GM18858 (cell line): ENCODE measurements at regions not wholly inside any gene's neighbourhood (a gene's known extent, or its start where the extent isn't known, plus 50 kb on each side); places are given as distances from the start of the nearest gene placed in this dataset.
"Not testable (repeated sequence)": the region's sequence is repeated elsewhere in the genome, so short reads cannot be mapped to it uniquely, and the experiment has no call there.

Experiments used
- ATAC-seq: cut with Tn5 transposase; IDR thresholded peaks from one replicate; pipeline ENCODE4 v1.9.1; 2021; ENCODE audit not compliant: unreplicated experiment

DNA sequence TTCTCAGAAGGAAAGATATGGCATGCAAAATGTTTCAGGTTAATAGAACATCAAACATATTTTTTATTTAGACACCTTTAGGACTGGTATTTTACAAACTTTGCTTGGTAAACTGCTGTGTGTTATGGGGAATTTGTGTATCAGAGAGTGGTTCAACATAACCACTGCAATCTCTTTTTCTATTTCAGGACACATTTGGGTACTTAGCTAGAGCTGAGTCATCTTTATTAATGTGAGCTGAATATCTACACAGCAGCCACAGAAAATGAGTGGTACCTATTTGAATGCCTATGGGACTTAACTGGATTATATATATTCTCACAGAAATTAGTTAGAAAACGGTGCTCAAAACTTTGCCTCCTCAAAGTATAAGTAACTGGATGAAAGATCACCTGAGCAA, 179.8 kb downstream of the SPDYE17 start:
- not testable (repeated sequence) for ATAC-seq

DNA sequence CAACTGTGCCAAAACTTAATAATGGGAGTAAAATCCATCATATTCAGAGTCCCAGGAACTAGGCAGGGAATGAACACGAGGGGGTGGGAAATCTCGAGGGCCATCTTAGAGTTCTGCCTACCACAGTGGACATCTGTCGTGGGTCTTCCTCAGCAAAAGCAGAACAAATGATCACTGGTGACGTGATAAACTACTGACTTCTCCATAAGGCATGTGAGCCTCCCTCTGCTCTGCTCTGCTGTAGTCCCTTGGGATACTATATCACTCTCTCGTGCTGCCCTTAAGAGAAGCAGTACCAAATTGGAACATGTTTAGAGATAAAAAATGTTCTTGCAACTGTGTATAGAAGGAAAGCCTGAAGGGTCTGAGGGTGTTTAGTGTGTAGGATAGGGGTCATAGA, 180.5 kb downstream of the SPDYE17 start:
- ATAC-seq = not testable (repeated sequence)

DNA sequence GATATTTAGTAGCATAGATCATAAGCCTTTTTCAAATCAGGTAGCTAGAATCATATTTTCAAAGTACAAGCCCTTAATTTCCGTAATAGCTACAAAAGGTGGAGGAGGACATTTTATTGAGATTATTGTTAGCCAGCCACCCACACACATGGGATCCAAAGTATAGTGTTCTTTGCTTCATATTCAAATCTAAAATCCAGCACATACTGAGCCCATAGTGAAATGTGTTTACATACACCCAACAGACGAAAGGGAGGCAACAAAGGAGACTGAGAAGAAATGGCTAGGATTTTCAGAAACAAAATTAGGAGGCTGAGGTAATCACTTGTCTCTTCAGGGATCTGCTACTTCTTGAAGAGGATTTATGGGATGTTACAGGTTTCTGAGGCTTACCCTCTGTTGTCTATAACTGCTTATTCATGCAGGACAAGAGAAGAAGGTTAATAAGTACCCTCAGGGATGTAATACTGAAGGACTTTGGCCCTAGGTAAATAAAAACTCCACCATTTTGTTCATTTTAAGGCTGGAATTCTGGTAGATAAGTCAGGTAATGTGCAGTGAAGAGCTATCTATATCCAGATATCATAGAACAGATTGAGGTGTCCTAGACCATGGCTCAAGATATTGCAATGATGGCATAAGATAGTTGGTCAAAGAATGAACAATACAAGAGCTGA, 182.1 kb downstream of the SPDYE17 start:
- ATAC-seq = not testable (repeated sequence)

- ATAC-seq = not testable (repeated sequence)
These were observed 192.3 kb downstream of the SPDYE17 start for GRCh38 chr7:76839879-76840278.

GRCh38 chr7:76839214-76839613, 192.9 kb downstream of the SPDYE17 start:
- ATAC-seq = not testable (repeated sequence)

GRCh38 chr7:76838357-76838756, 193.8 kb downstream of the SPDYE17 start:
- ATAC-seq = not testable (repeated sequence)

GRCh38 chr7:76829233-76829632, 202.2 kb upstream of the POMZP3 start:
- not testable (repeated sequence) for ATAC-seq

GRCh38 chr7:76826181-76826580, 199.1 kb upstream of the POMZP3 start:
- not testable (repeated sequence) for ATAC-seq

- not testable (repeated sequence) for ATAC-seq
These were observed 182.8 kb upstream of the POMZP3 start for GRCh38 chr7:76809856-76810255.

DNA sequence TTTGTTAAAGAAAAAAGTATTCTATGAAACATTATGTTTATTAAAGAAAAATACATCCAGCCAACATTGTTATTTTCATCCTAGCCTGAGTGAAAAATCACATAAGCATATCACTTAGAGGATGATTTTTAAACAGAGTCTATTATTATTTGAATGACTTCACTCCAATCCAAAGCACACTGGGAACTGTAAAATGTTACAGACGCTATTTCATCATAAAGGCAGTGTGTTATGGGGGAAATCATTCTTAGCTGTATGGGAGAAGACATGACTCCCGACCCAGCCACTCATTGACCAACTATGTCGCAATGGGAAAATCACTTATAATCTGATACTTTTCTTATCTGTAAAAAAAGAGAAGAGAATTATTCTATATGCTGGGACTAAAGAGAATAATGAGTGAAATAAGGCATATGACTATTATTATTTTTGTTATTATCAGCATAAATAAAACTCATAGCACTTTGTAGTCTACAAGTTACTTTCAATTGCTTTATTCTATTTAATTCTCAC, 180.6 kb upstream of the POMZP3 start:
- not testable (repeated sequence) for ATAC-seq

DNA sequence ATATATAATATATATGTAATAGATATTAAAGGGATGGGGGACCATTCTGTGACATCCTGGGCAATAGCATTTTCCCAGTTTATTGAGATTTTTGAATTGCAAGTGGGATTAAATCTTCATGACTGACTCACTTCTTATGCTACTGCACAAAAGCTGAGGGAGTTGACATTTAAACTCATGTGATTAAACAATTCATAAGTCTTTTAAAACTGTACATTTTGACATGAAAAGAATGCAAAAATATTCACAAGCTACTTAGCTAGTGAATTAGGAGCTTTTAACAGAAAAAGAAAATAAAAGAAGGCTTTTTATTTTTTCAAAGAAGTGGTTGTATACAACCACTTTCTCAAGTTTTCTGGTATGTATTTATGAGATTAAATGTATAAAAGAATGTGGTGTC, 179.4 kb upstream of the POMZP3 start:
- ATAC-seq = not testable (repeated sequence)

DNA sequence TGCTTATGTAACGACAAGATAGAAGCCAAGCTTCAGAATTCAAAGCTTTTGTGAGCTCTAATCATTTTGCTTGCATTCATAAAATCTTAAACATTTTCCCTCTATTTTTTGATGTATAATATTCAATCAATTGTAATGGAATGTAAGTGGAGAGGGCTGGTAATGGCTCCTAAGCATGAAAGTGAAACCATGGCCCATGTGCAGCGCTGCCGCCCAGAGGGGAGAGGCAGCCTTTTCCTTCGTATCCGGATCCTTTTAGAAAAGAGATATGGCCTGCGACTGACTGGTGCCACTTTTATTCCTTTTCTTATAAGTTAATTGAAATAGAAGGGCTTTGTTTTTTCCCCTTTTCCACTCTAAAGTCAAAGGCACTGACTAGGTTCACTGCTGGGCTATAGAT, 178.9 kb upstream of the POMZP3 start:
- ATAC-seq = not testable (repeated sequence)

DNA sequence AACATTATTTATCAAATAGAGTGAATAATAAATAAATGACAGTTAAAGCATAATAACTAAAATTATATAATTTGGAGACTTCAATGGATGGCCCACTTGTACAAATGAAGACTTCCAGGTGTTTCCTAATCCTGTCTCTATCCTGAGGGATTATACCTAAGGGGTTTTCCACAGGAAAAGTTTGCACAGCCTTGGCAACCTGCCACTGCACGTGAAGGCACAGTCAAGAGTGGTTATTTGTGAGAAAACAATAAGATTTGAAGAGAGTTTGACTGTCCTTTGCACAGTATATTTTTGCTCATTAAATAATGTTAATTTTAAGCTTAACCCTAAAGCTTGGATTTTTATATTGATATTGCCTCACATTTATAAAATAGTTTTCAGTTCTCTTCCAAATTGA, 178.2 kb upstream of the POMZP3 start:
- ATAC-seq = not testable (repeated sequence)

DNA sequence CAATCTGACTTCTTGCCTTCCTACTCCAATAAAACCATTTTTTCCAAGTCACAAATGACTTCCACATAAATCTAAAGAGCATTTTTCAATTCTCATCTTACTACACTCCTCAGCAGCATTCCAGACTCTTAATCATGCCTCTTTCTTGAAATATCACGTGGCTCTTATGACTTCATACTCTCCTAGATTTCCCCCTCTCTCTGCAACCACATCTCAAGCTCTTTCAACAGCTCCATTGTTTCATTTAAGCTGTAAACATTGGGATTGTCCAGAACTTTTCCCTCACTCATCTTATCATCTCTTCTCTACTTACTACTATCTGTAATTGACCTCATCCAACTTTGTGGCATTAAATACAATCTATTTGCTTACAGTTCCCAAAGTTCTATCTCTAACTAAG, 170.6 kb upstream of the POMZP3 start:
- not testable (repeated sequence) for ATAC-seq

GRCh38 chr7:76780693-76781092, 153.6 kb upstream of the POMZP3 start:
- not testable (repeated sequence) for ATAC-seq

- ATAC-seq = not testable (repeated sequence)
These were observed 147.2 kb upstream of the POMZP3 start for GRCh38 chr7:76774279-76774678.

DNA sequence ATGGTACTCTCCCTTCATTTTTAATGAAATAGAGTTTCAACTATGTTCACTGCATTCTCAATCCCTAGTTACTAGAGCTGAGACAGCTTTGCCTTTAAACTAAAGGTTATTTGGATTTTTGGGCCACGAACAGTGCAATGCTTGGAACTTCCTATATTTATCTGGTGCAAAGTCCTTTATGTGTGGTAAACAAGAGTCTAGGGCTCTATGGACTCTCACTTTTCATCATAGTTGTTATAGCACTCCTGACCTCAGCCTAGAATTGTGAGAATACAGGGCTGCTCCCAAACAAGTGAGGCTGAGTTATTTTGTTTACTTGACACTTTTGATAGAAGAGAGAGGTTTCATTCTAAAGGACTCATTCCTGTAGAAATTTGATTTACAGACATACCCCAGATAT, 144.9 kb upstream of the POMZP3 start:
- ATAC-seq = not testable (repeated sequence)

- ATAC-seq = not testable (repeated sequence)
These were observed 136.9 kb upstream of the POMZP3 start for GRCh38 chr7:76763977-76764376.

DNA sequence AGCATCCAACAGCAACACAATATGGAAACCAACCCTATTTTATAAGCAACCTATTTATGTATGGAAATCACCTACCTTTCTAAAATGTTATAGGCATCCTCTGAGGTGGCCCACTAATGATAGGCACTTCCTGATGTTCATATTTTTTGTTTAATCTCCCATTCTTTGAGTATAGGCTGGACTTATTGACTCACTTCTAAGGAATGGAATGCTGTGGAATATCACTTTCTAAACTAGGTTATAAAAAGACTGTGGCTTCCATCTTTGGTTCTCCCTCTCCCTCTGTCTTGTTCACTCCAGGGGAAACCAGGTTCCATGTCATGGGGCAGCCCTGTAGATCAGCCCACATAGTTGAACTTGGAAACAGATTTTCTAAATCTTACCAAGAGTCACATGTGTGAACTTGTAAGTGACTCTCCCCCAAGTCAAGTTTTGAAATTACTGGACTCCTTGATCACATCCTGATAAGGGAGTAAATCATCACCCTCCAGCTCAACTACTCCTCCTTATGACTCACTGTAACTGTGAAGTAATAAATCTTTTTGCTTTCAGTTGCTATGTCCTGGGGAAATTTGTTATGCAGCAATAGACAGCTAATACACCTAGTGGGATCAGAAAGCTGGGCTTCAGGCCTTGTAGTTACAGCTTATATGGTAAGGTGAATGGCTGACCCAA, 133.6 kb upstream of the POMZP3 start:
- ATAC-seq = not testable (repeated sequence)

DNA sequence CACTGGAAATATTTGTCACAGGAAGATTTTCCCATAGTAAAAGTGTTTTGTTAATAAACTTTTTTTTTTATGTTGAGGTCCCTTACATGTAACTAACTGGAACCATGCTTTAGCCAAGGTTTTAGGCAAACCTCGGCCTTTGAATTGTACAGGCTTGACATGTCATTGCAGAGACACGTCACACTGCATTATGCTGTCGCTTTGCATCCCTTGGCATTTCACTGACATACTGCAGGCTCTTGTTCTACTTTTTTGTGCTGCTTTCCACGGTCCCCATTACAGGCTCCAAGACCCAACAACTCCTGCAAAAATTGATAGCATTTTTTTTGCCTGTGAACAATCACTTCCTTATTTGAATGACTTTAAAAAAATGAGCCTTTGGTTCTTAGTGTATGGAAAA, 112.5 kb upstream of the POMZP3 start:
- not testable (repeated sequence) for ATAC-seq

DNA sequence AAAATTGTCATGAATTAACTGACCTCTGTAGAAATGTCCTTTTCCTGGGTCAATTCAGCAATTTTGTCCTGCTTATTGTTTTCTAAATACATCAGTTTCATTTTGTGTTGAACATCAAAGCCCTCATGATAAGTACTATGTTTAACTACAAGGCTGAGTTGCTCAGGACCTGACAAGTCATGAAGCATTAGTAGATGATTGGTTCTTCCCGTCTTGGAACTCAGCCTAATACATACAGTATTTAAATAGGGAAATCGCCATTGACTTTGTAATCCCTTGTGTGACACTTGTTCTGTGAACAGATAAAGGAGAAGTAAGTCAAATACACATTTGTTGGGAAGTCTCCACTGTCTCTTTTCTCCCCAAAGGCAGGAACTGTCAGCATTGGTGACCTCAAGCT, 109.6 kb upstream of the POMZP3 start:
- not testable (repeated sequence) for ATAC-seq

DNA sequence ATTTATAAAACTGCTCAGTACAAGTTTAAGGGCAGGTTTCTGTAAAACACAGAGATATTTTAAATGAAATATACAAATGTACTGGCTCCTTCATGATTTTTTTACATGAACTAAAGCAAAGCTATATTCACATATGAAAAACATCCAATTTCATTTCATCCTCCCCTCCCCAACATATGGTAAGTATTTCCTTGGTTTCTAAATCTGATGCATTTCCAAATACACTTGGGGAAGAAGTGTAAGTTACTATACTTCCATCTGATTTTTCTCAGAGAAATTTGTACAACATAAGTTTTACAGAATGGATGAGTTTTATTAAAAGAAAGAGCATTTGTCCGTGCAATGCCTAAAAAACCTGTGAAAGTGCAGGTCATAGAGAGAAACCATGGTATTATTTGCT, 109.0 kb upstream of the POMZP3 start:
- not testable (repeated sequence) for ATAC-seq
